Raji (cell line): ENCODE measurements at regions not wholly inside any gene's neighbourhood (a gene's known extent, or its start where the extent isn't known, plus 50 kb on each side); places are given as distances from the start of the nearest gene placed in this dataset.

Experiments
- POLR2A ChIP-seq: IDR thresholded peaks from 2 replicates; pipeline ENCODE4 v1.6.1; 2011; ENCODE audit warnings: low read depth, low read length, control low read depth; ENCODE audit not compliant: insufficient read depth

- no peak for TF ChIP-seq POLR2A
These were observed 220.9 kb upstream of the SUCLG2 start for GRCh38 chr3:67875338-67875737.

GRCh38 chr3:67870477-67870876 is 216.1 kb upstream of the SUCLG2 start:
- no peak for TF ChIP-seq POLR2A

GRCh38 chr3:67866571-67866970 is 212.2 kb upstream of the SUCLG2 start:
- no peak for TF ChIP-seq POLR2A

GRCh38 chr3:67864587-67865183 is 210.3 kb upstream of the SUCLG2 start:
- TF ChIP-seq POLR2A = no peak

GRCh38 chr3:67863869-67864268 is 209.5 kb upstream of the SUCLG2 start:
- TF ChIP-seq POLR2A = no peak

- TF ChIP-seq POLR2A = no peak
These were observed 206.0 kb upstream of the SUCLG2 start for GRCh38 chr3:67860429-67860828.

GRCh38 chr3:67858492-67858891 is 204.1 kb upstream of the SUCLG2 start:
- TF ChIP-seq POLR2A = no peak

GRCh38 chr3:67856718-67857117 is 202.3 kb upstream of the SUCLG2 start:
- TF ChIP-seq POLR2A = no peak

GRCh38 chr3:67854663-67855062 is 200.3 kb upstream of the SUCLG2 start:
- no peak for TF ChIP-seq POLR2A

GRCh38 chr3:67853520-67853919 is 199.1 kb upstream of the SUCLG2 start:
- no peak for TF ChIP-seq POLR2A

- no peak for TF ChIP-seq POLR2A
These were observed 193.9 kb upstream of the SUCLG2 start for GRCh38 chr3:67848299-67848698.

GRCh38 chr3:67846166-67846565 is 191.8 kb upstream of the SUCLG2 start:
- TF ChIP-seq POLR2A = no peak

GRCh38 chr3:67832817-67833216 is 178.4 kb upstream of the SUCLG2 start:
- TF ChIP-seq POLR2A = no peak

- TF ChIP-seq POLR2A = no peak
These were observed 176.8 kb upstream of the SUCLG2 start for GRCh38 chr3:67831262-67831661.

- TF ChIP-seq POLR2A = no peak
These were observed 174.1 kb upstream of the SUCLG2 start for GRCh38 chr3:67828486-67829010.

GRCh38 chr3:67821135-67821534 is 166.7 kb upstream of the SUCLG2 start:
- no peak for TF ChIP-seq POLR2A

GRCh38 chr3:67819447-67819846 is 165.0 kb upstream of the SUCLG2 start:
- no peak for TF ChIP-seq POLR2A
